ENCODE measurements at regions not wholly inside any gene's neighbourhood (a gene's known extent, or its start where the extent isn't known, plus 50 kb on each side); places are given as distances from the start of the nearest gene placed in this dataset.

- DNase-seq, result no peak
These were observed 165.3 kb downstream of the RNF152 start for GRCh38 chr18:61727241-61728193.

DNA sequence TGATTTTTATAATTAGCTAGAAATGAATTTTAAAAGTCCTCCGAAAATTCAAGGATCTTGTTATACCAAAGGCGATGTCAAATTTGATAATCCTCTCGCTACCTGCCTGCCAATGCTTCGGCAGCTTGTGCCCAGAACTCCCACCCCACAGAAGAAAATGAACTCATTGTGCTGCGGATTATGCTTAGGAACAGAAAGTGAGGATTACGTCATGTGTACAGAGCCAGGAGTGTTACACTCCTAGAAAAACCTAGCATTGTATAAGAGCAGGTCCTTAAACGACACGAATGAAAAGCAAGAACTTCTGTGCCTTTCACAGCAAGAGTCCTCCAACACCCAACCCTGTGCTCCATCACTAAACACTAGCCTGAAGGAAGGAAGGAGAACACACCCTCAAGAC lies 168.3 kb downstream of the RNF152 start:
- DNase-seq, result no peak

DNA sequence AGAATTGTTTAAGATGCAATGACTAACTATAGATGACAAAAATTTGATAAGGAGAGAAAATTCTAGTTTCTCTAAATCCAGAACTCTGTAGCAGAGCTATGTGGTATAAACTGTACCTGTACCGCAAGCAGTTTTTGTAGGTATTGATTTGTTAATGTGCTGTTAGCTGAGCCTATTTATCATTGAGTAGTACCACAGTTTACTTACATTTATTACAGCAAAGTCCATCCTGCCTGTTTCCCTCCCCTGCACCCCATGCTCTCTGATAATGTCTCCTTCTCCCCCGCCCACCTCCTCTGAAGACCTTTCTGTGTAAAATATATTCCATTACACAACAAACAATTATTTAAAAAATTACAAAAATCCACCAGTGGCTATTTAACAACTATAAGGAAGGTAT lies 170.6 kb downstream of the RNF152 start:
- no peak for DNase-seq

DNA sequence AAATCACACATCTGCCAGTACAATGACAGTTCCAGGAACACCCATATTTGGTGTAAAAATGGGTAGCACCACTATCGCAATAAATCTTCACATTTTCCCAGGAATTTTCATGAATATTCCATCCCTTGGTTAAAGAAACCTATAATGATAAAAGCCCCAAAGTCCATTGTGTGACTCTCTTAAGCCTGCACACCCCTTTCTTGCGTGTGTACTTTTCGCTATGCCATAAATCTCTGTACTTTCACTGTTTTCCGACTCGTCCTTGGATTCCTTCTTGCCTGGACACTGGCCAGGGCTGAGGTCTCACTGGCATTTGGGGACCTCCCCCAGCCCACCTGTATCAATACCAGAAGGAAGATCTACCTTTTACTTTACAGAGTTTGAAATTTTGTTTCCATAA lies 172.3 kb downstream of the RNF152 start:
- no peak for DNase-seq

DNA sequence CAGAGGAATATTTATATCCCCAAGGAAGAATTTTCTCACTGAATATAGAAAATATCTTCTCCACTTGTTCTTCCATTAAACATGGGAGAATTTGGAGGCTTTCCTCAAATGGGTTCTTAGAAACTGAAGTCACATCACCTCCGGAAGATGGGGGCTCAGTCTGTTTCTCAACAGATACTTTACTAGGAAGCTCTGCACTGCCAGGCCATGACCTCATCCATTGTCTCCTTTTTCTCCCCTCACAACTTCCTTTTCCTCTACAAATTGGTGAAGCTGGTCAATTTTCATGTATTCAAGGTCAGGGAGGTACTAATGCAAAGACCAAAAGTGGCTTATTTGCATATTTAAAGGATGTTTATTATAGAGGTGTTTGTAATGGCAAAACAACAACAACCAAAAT lies 173.1 kb downstream of the RNF152 start:
- DNase-seq, result no peak

- no peak for DNase-seq
These were observed 173.9 kb downstream of the RNF152 start for GRCh38 chr18:61718944-61719343.

- no peak for DNase-seq
These were observed 178.4 kb downstream of the RNF152 start for GRCh38 chr18:61714421-61714820.

- DNase-seq, result no peak
These were observed 179.3 kb downstream of the RNF152 start for GRCh38 chr18:61713502-61713901.

- no peak for DNase-seq
These were observed 182.7 kb downstream of the RNF152 start for GRCh38 chr18:61710082-61710620.

DNA sequence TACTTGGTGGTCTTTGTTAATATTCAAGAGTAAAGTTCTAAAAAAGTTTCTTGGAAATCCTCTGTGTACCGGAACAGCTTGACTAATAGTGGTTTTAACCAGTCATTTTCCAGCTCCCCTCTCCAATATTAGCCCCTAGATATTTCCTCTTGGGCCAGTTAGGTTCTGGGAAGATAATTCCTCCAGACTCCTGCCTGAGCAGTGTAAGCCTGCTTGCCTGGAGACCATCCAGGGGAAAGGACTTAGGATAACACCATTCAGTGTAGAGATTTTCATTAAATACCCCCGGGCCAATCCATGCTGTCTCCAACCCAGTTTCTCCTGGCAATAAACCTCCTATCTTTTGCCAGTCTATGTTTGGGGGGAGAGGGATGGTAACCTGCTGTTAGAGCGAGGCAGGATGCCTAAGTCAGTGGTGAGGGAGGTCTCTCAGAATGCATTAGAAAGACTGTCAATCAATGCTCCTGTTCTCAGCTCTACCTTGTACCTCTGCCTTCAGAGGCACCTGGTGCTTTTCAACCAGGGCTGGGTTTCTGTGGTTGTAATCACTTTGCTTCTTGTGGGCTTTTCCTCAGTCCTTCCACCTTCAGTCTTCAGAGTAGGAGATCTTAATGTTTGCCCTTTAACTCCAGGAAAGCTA lies 186.4 kb downstream of the RNF152 start:
- DNase-seq, result no peak

DNA sequence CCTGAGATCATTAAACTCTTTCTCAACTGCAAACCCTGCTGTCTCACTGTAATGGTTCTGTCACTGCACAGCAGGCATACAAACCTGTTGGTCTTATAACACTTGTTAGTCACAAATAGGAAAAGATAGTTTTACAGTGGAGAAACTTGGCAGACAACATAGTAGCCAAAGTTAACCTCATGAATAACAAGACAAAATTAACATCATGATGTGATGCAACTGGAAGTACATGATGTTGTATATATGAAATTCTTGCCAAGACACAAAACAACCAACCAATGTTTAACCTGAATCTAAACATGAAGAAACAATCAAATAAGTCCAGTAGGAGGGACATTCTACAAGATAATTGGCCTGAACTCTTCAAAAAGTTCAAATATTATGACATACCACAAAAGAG lies 189.3 kb downstream of the RNF152 start:
- DNase-seq, result no peak

DNA sequence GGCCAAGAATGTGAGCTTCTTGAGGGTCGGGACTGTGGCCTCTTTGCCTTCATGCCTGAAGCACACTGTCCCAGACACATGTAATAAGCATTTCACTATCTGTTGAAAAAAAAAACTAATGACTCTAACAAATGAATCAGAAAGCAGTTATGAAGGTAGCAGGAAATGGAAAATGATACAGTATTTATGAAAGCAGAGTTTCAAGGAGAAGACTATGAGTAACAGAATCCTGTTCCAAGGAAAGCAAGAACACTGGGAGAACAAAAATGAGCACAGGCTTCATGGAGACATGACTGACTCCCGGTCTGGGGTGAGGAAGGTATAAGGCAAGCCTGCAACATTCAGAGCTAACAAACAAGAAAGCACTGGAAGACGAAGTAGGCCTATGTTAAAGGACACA lies 190.8 kb downstream of the RNF152 start:
- no peak for DNase-seq

DNA sequence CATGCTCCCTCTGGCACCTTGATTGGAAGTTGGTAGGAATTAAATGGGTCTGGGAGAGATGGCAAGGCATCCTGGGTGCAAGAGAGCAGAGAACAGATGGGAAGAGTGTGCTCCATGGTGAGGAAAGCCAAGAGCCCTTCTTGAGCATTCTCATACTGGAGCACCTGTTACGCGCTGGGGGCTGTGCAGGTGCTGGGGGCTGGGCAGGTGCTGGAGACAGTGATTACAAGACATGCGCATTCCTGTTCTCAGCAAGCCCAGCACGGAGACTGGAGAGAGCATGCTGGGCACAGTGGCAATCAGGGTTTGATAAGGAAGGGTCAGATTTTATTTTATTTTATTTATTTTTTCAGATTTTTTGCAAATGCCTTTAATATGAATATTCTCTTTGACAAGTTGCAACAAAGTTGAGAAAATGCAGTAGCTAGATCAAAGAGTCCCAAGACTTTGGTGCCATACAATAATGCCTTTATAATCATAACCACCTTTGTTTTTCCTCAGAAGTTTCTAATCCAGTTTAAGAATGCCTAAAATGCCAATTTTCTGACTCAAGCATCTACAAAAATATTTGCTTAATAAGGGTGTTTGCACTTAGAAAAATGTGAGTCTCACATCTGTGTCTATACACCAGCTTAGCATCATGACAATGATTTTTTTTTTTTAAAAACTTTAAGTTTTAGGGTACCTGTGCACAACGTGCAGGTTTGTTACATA lies 193.3 kb downstream of the RNF152 start:
- no peak for DNase-seq

- no peak for DNase-seq
These were observed 195.4 kb downstream of the RNF152 start for GRCh38 chr18:61697306-61697909.

DNA sequence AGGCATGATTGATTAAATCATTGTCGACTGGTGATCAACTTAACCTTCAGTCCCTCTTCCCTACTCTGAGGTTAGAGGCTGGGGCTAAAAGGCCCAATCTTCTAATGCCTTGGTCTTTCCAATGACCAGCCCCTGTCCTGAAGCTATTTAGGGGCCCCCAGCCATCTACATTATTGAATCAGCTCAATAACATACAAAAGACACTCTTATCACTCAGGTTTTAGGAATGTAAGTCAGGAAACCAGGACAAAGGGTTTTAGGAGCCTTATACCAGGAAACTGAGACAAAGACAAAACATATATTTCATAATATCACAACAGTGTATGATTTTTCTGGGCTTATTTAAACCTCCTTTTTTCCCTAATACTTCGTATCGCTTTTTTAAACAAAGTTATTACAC lies 198.6 kb downstream of the RNF152 start:
- no peak for DNase-seq

- no peak for DNase-seq
These were observed 202.2 kb downstream of the RNF152 start for GRCh38 chr18:61690418-61691138.

DNA sequence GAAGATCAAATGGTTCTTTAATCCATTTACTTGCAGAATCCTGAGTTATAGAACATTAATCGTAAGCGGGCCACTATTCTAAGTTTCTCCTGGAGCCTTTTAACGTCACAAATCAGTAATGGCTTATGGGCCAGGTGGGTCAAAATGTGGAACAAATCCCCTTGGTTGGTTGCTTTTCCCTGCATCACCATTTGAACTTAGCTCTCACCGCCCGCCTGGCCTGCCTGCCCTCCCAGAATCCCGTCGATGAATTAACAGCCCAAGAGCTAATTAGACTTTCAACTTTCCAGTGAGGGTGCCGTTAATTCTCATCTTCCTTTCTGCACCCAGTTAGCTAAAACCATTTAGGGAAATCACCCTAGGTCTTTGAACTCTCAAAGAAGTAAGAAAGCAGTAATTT lies 205.5 kb downstream of the RNF152 start:
- DNase-seq, result no peak

- no peak for DNase-seq
These were observed 209.0 kb downstream of the RNF152 start for GRCh38 chr18:61683856-61684255.

DNA sequence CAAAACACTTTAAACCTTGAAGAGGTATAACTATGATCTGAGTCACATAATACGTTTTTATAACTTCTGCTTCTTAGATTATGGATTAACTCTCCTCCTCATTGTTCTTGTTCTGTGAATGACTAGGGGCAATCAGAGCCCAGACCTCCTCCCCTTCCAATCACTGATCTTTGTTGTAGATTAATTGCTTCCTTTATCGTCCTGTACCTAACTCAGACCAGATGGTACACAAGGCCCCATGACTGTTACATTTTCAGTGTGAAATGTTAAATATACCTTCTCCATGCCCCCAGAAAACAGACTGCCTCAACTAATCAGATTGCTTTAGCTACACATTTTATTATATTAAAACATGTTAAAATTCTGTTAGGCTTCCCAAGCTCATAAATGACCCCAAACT lies 211.7 kb downstream of the RNF152 start:
- DNase-seq, result no peak

- no peak for DNase-seq
These were observed 213.0 kb downstream of the RNF152 start for GRCh38 chr18:61679836-61680235.

- no peak for DNase-seq
These were observed 215.3 kb downstream of the RNF152 start for GRCh38 chr18:61677435-61677970.
